PFSK-1 (cell line): ENCODE measurements at regions not wholly inside any gene's neighbourhood (a gene's known extent, or its start where the extent isn't known, plus 50 kb on each side); places are given as distances from the start of the nearest gene placed in this dataset.

Experiments used
- FOXP2 ChIP-seq: optimal IDR thresholded peaks from 2 replicates; pipeline ENCODE3; 2011; ENCODE audit warnings: borderline replicate concordance, control low read depth, inconsistent platforms; ENCODE audit not compliant: insufficient read depth; ENCODE audit errors: extremely low read length, extremely low read depth
- POLR2AphosphoS5 ChIP-seq: IDR thresholded peaks from 2 replicates; pipeline ENCODE4 v1.6.1; 2012; ENCODE audit warnings: low read depth, mild to moderate bottlenecking, control low read depth, low read length, moderate library complexity
- REST ChIP-seq, 2 experiments: IDR thresholded peaks; 2 replicates each; pipeline versions ENCODE4 v1.6.1 to v1.8.0; 2011 to 2012; ENCODE audit warnings: low read depth in 2 of 2, low read length in 2 of 2, control low read depth in 1 of 2, inconsistent platforms in 1 of 2, mild to moderate bottlenecking in 1 of 2, moderate library complexity in 1 of 2; ENCODE audit not compliant: insufficient read depth in 1 of 2
- SIN3A ChIP-seq: IDR thresholded peaks from 2 replicates; pipeline ENCODE4 v1.6.1; 2012; ENCODE audit warnings: mild to moderate bottlenecking, low read length, moderate library complexity, borderline replicate concordance; ENCODE audit not compliant: insufficient read depth
- TAF1 ChIP-seq: IDR thresholded peaks from 2 replicates; pipeline ENCODE4 v1.6.1; 2012; ENCODE audit warnings: low read length, control low read depth, borderline replicate concordance; ENCODE audit not compliant: insufficient read depth

GRCh38 chr7:106514881-106515280 lies 146.1 kb downstream of the CCDC71L start:
- TF ChIP-seq REST (IDR thresholded peaks at IDR 0.05; ENCODE audit: insufficient read depth in 1 of 2, low read depth in 2 of 2, low read length in 2 of 2) (no peak), SIN3A (no peak), POLR2AphosphoS5 (no peak), TAF1 (no peak), FOXP2 (no peak)
